ENCODE measurements at regions not wholly inside any gene's neighbourhood (a gene's known extent, or its start where the extent isn't known, plus 50 kb on each side); places are given as distances from the start of the nearest gene placed in this dataset.
"Not testable (repeated sequence)": the region's sequence is repeated elsewhere in the genome, so short reads cannot be mapped to it uniquely, and the experiment has no call there.

- peak; percentile 13 for DNase-seq (ENCODE audit: low read depth)
- TF ChIP-seq CTCF (conservative IDR thresholded peaks at IDR 0.05; ENCODE audit: low read depth, low read length) = no peak
These were observed 686.2 kb downstream of the METTL15 start for GRCh38 chr11:28794405-28794804.

GRCh38 chr11:28793282-28793738, 685.1 kb downstream of the METTL15 start:
- DNase-seq (ENCODE audit: low read depth) = no peak
- no peak overlapping the region for H3K4me3 ChIP-seq (ENCODE audit: low read depth, low read length)
- no peak for TF ChIP-seq CTCF (conservative IDR thresholded peaks at IDR 0.05; ENCODE audit: low read depth, low read length)

More at GRCh38 chr11:28794405-28794804, 686.2 kb downstream of the METTL15 start:
- no peak overlapping the region for H3K4me3 ChIP-seq (ENCODE audit: low read depth, low read length)

DNA sequence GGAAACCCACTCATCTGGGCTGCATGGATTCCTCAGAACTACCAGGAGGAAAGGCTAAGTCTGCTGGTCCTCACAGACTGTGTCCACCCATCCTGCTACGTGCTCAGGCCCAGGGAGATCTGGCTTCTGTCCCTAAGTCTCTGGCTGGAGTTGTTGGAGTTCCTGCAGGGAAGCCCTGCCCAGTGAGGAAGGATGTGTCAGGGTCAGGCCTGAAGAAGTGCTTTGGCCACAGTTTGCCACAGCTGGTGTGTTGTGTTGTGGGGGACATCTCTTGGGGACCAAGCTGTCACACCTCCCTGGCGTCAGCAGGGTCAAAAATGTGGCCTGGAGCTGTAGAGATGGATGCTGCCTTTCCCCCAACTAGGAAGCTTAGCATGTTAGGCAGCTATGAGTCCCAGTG, 684.7 kb downstream of the METTL15 start:
- TF ChIP-seq CTCF (conservative IDR thresholded peaks at IDR 0.05; ENCODE audit: low read depth, low read length) = no peak
- no peak overlapping the region for H3K4me3 ChIP-seq (ENCODE audit: low read depth, low read length)
- no peak for DNase-seq (ENCODE audit: low read depth)

DNA sequence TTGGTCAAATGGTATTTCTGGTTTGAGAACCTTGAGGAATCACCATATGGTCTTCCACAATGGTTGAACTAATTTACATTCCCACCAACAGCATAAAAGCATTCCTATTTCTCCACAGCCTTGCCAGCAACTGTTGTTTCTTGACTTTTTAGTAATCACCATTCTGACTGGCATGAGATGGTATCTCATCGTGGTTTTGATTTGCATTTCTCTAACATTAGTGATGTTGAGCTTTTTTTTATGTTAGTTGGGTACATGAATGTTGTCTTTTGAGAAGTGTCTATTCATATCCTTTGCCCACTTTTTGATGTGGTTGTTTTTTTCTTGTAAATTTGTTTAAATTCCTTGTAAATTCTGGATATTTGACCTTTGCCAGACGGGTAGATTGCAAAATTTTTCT, 679.7 kb downstream of the METTL15 start:
- DNase-seq (ENCODE audit: low read depth); H3K4me3 ChIP-seq (ENCODE audit: low read depth, low read length): not testable (repeated sequence)

- no peak for TF ChIP-seq CTCF (conservative IDR thresholded peaks at IDR 0.05; ENCODE audit: low read depth, low read length)
- DNase-seq (ENCODE audit: low read depth) = no peak
These were observed 668.9 kb downstream of the METTL15 start for GRCh38 chr11:28777126-28777525.

GRCh38 chr11:28773606-28774005, 665.4 kb downstream of the METTL15 start:
- no peak overlapping the region for H3K4me3 ChIP-seq (ENCODE audit: low read depth, low read length)
- no peak for DNase-seq (ENCODE audit: low read depth)

More at GRCh38 chr11:28777126-28777525, 668.9 kb downstream of the METTL15 start:
- H3K4me3 ChIP-seq (ENCODE audit: low read depth, low read length) = no peak overlapping the region

DNA sequence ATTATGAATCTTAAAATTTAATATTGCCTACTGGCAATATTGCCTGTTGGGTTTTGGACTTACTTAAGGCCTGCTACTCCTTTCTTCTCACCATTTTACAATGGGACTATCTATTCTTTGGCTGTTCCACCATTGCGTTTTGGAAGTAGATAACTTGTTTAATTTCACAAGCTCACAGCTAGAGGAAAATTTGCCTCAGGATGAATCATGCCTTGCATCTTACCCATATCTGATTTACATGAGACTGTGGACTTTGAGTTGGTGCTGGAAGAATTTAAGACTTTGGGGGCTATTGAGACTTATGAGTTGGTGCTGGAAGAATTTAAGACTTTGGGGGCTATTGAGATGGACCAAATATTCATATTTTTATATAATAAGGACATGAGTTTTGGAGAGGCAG, 662.6 kb downstream of the METTL15 start:
- peak; percentile 20 for DNase-seq (ENCODE audit: low read depth)
- no peak for TF ChIP-seq CTCF (conservative IDR thresholded peaks at IDR 0.05; ENCODE audit: low read depth, low read length)
- no peak overlapping the region for H3K4me3 ChIP-seq (ENCODE audit: low read depth, low read length)

More at GRCh38 chr11:28773606-28774005, 665.4 kb downstream of the METTL15 start:
- no peak for TF ChIP-seq CTCF (conservative IDR thresholded peaks at IDR 0.05; ENCODE audit: low read depth, low read length)

Measured in choroid plexus epithelial cell (primary cell).